Lower leg skin (tissue), 4 donors: ENCODE measurements at regions not wholly inside any gene's neighbourhood (a gene's known extent, or its start where the extent isn't known, plus 50 kb on each side); places are given as distances from the start of the nearest gene placed in this dataset.

Experiments used
- DNase-seq, 2 donors: peaks; one replicate each; pipeline ENCODE4 v3.0.0-alpha.2; 2019; ENCODE audit warnings: low spot score in 2 of 2
- H3K4me3 ChIP-seq: fragments of 200-600 bp; sonication (generic); 2 replicates; pipeline ENCODE4 v1.5.1; 2017; ENCODE audit warnings: mild to moderate bottlenecking, low read depth; ENCODE audit not compliant: poor library complexity, severe bottlenecking
- CTCF ChIP-seq, 3 donors: fragments of 450-650 bp; IDR thresholded peaks; one replicate each; pipeline ENCODE4 v1.5.1; 2016; ENCODE audit warnings: antibody characterized with exemption in 3 of 3, mild to moderate bottlenecking in 3 of 3, moderate library complexity in 2 of 3
- POLR2A ChIP-seq, 2 donors: fragments of 450-650 bp; IDR thresholded peaks; one replicate each; pipeline ENCODE4 v1.6.1; 2016 to 2017; ENCODE audit warnings: antibody characterized with exemption in 2 of 2, mild to moderate bottlenecking in 1 of 2, moderate library complexity in 1 of 2
- WGBS, 2 donors: methylation state at CpG; one replicate each; pipeline ENCODE4 v1.1.5; 2018; 5-methylcytosine and 5-hydroxymethylcytosine counted together
- intact Hi-C: fragments of 100-400 bp; cut with DNase I; formaldehyde crosslinking; loops from one replicate; pipeline ENCODE4 v1.15.0; 2023; ENCODE audit warnings: low total_unique reads

- intact Hi-C loops, result no loop called here
- H3K4me3 ChIP-seq, result no peak overlapping the region
- WGBS, 2 donors, result 58 to 66% methylated on average over 1 of the region's 1 CpG
- DNase-seq, result no peak
- TF ChIP-seq CTCF (IDR thresholded peaks at IDR 0.05) (no peak), POLR2A (IDR thresholded peaks at IDR 0.05) (no peak)
Measured at GRCh38 chr5:56291079-56291643, 58.0 kb upstream of the ANKRD55 start.

- TF ChIP-seq POLR2A (IDR thresholded peaks at IDR 0.05) (no peak), CTCF (IDR thresholded peaks at IDR 0.05) (no peak)
- DNase-seq, result no peak
- H3K4me3 ChIP-seq, result no peak overlapping the region
- intact Hi-C loops, result no loop called here
- 82 to 90% methylated on average over 4 of the region's 4 CpGs for WGBS, 2 donors
Measured at GRCh38 chr5:56290378-56291078, 57.4 kb upstream of the ANKRD55 start.

GRCh38 chr5:56289602-56289987, 56.5 kb upstream of the ANKRD55 start:
- TF ChIP-seq POLR2A (IDR thresholded peaks at IDR 0.05), result no peak
- no peak for TF ChIP-seq CTCF (IDR thresholded peaks at IDR 0.05)
- no peak overlapping the region for H3K4me3 ChIP-seq
- no peak for DNase-seq
- intact Hi-C loops, result no loop called here

GRCh38 chr5:56288873-56289601, 55.9 kb upstream of the ANKRD55 start:
- 59 to 60% methylated on average over 4 of the region's 4 CpGs for WGBS, 2 donors
- TF ChIP-seq POLR2A (IDR thresholded peaks at IDR 0.05), result no peak
- TF ChIP-seq CTCF (IDR thresholded peaks at IDR 0.05), result no peak
- H3K4me3 ChIP-seq, result no peak overlapping the region
- intact Hi-C loops, result no loop called here
- DNase-seq, result no peak

GRCh38 chr5:56286015-56286884, 53.1 kb upstream of the ANKRD55 start:
- intact Hi-C loops, result no loop called here
- H3K4me3 ChIP-seq, result no peak overlapping the region
- no peak for DNase-seq
- WGBS, 2 donors, result 64 to 67% methylated on average over 2 of the region's 2 CpGs
- TF ChIP-seq POLR2A (IDR thresholded peaks at IDR 0.05) (no peak), CTCF (IDR thresholded peaks at IDR 0.05) (no peak)
